GM23248 (cell line): ENCODE measurements at regions not wholly inside any gene's neighbourhood (a gene's known extent, or its start where the extent isn't known, plus 50 kb on each side); places are given as distances from the start of the nearest gene placed in this dataset.

Source experiments
- DNase-seq: peaks from one replicate; pipeline ENCODE4 v3.0.0-alpha.2; 2015
- H2AFZ ChIP-seq: fragments of 200-600 bp; sonication (generic); 2 replicates; pipeline ENCODE4 v1.6.1; 2016; ENCODE audit warnings: antibody characterized with exemption
- H3F3A ChIP-seq: fragments of 200-600 bp; sonication (generic); 2 replicates; pipeline ENCODE4 v1.6.1; 2016; ENCODE audit warnings: mild to moderate bottlenecking, antibody characterized with exemption, mixed run types; ENCODE audit not compliant: insufficient read depth
- H3K27ac ChIP-seq: fragments of 200-600 bp; sonication (generic); 2 replicates; pipeline ENCODE4 v1.5.1; 2016; ENCODE audit warnings: mild to moderate bottlenecking
- H3K27me3 ChIP-seq: fragments of 200-600 bp; sonication (generic); replicated peaks from 2 replicates; pipeline ENCODE4 v1.6.1; 2016; ENCODE audit warnings: mild to moderate bottlenecking; ENCODE audit not compliant: insufficient read depth
- H3K36me3 ChIP-seq: fragments of 200-600 bp; sonication (generic); 2 replicates; pipeline ENCODE4 v1.6.1; 2016; ENCODE audit warnings: low read depth, mild to moderate bottlenecking
- H3K4me1 ChIP-seq: fragments of 200-600 bp; sonication (generic); 2 replicates; pipeline ENCODE4 v1.6.1; 2016; ENCODE audit warnings: mild to moderate bottlenecking; ENCODE audit not compliant: insufficient read depth
- H3K4me2 ChIP-seq: fragments of 200-600 bp; sonication (generic); one replicate; pipeline ENCODE4 v1.6.1; 2016; ENCODE audit warnings: mild to moderate bottlenecking; ENCODE audit not compliant: unreplicated experiment
- H3K4me3 ChIP-seq: fragments of 200-600 bp; sonication (generic); 2 replicates; pipeline ENCODE4 v1.5.1; 2016; ENCODE audit warnings: mild to moderate bottlenecking
- H3K79me2 ChIP-seq: fragments of 200-600 bp; sonication (generic); 2 replicates; pipeline ENCODE4 v1.6.1; 2016; ENCODE audit warnings: mild to moderate bottlenecking; ENCODE audit not compliant: insufficient read depth
- H3K9ac ChIP-seq: fragments of 200-600 bp; sonication (generic); 2 replicates; pipeline ENCODE4 v1.6.1; 2016; ENCODE audit warnings: mild to moderate bottlenecking
- H3K9me2 ChIP-seq: fragments of 200-600 bp; sonication (generic); 2 replicates; pipeline ENCODE4 v1.6.1; 2016; ENCODE audit warnings: mixed run types, mild to moderate bottlenecking, moderate library complexity; ENCODE audit not compliant: insufficient read depth
- H3K9me3 ChIP-seq: fragments of 200-600 bp; sonication (generic); one replicate; pipeline ENCODE4 v1.6.1; 2017; ENCODE audit warnings: low read depth
- H4K20me1 ChIP-seq: fragments of 200-600 bp; sonication (generic); 2 replicates; pipeline ENCODE4 v1.6.0; 2016; ENCODE audit not compliant: insufficient read depth
- EZH2 ChIP-seq: fragments of 200-600 bp; sonication (generic); IDR thresholded peaks from 2 replicates; pipeline ENCODE4 v1.6.1; 2018; ENCODE audit warnings: antibody characterized with exemption, mild to moderate bottlenecking; ENCODE audit not compliant: insufficient read depth, poor library complexity, severe bottlenecking
- EZH2phosphoT487 ChIP-seq: fragments of 200-600 bp; sonication (generic); IDR thresholded peaks from 2 replicates; pipeline ENCODE4 v1.6.1; 2018; ENCODE audit warnings: antibody characterized with exemption, moderate library complexity, mild to moderate bottlenecking, low read depth; ENCODE audit not compliant: insufficient read depth
- WGBS, 2 experiments: methylation state at CpG; one replicate each; pipeline ENCODE4 v1.1.6; 2015 to 2017; ENCODE audit warnings: low lambda C conversion rate in 2 of 2, low coverage in 1 of 2; ENCODE audit errors: missing lambda C conversion rate in 2 of 2; 5-methylcytosine and 5-hydroxymethylcytosine counted together
- in situ Hi-C: fragments of 300-500 bp; cut with MboI; formaldehyde crosslinking; loops from 2 replicates; pipeline ENCODE4 v1.15.0; 2020

- Histone ChIP-seq H3K27me3 (peaks cover 44% of the 10 kb centered on the region), H3K79me2 (no peaks in the 10 kb centered on the region), H3K4me3 (no peak overlapping the region), H3K36me3 (no peaks in the 10 kb centered on the region), H3F3A (no peaks in the 10 kb centered on the region), H3K9me2 (no peaks in the 10 kb centered on the region), H2AFZ (no peak overlapping the region), H3K27ac (no peak overlapping the region), H3K9me3 (no peaks in the 10 kb centered on the region), H3K9ac (no peak overlapping the region), H4K20me1 (no peaks in the 10 kb centered on the region), H3K4me2 (no peak overlapping the region), H3K4me1 (no peaks in the 10 kb centered on the region)
- in situ Hi-C loops = no loop called here
- WGBS, 2 experiments = 14 to 18% methylated on average over 3 of the region's 3 CpGs
- DNase-seq = no peak
- TF ChIP-seq EZH2 (no peak), EZH2phosphoT487 (no peak)
Measured at GRCh38 chr9:131804826-131805225, 65.0 kb upstream of the RAPGEF1 start.

GRCh38 chr9:131803758-131804411, 64.0 kb upstream of the RAPGEF1 start:
- Histone ChIP-seq H3K27me3 (peaks cover 35% of the 10 kb centered on the region), H2AFZ (no peak overlapping the region), H3K9me3 (no peaks in the 10 kb centered on the region), H3K36me3 (no peaks in the 10 kb centered on the region), H4K20me1 (no peaks in the 10 kb centered on the region), H3K4me2 (no peak overlapping the region), H3K27ac (no peak overlapping the region), H3K4me1 (no peaks in the 10 kb centered on the region), H3K9ac (no peak overlapping the region), H3K9me2 (no peaks in the 10 kb centered on the region), H3K4me3 (no peak overlapping the region), H3F3A (no peaks in the 10 kb centered on the region), H3K79me2 (no peaks in the 10 kb centered on the region)
- no peak for DNase-seq
- in situ Hi-C loops = no loop called here
- 52 to 54% methylated on average over 4 of the region's 4 CpGs for WGBS, 2 experiments
- no peak for TF ChIP-seq EZH2phosphoT487
- no peak for TF ChIP-seq EZH2

GRCh38 chr9:131801810-131802209, 61.9 kb upstream of the RAPGEF1 start:
- in situ Hi-C loops = no loop called here
- no peaks in the 10 kb centered on the region for H4K20me1 ChIP-seq
- no peaks in the 10 kb centered on the region for H3K4me1 ChIP-seq
- H2AFZ ChIP-seq = no peak overlapping the region
- H3K36me3 ChIP-seq = no peaks in the 10 kb centered on the region
- H3K9me3 ChIP-seq = no peaks in the 10 kb centered on the region
- no peaks in the 10 kb centered on the region for H3K79me2 ChIP-seq
- no peak overlapping the region for H3K4me2 ChIP-seq
- no peak overlapping the region for H3K9ac ChIP-seq
- H3K9me2 ChIP-seq = no peaks in the 10 kb centered on the region
- WGBS, 2 experiments = 12% methylated on average over 8 of the region's 8 CpGs
- H3K27ac ChIP-seq = no peak overlapping the region
- peaks cover 22% of the 10 kb centered on the region for H3K27me3 ChIP-seq
- TF ChIP-seq EZH2 = no peak
- TF ChIP-seq EZH2phosphoT487 = no peak
- H3F3A ChIP-seq = no peaks in the 10 kb centered on the region
- no peak for DNase-seq
- H3K4me3 ChIP-seq = no peak overlapping the region

- Histone ChIP-seq H2AFZ (no peak overlapping the region), H3K9ac (no peak overlapping the region), H3K79me2 (no peaks in the 10 kb centered on the region), H3K27ac (no peak overlapping the region), H4K20me1 (no peaks in the 10 kb centered on the region), H3K9me2 (no peaks in the 10 kb centered on the region), H3K36me3 (no peaks in the 10 kb centered on the region), H3K4me1 (no peaks in the 10 kb centered on the region), H3K9me3 (no peaks in the 10 kb centered on the region), H3K4me2 (no peak overlapping the region), H3F3A (no peaks in the 10 kb centered on the region), H3K27me3 (peaks cover 13% of the 10 kb centered on the region), H3K4me3 (no peak overlapping the region)
- 12 to 13% methylated on average over 2 of the region's 2 CpGs for WGBS, 2 experiments
- TF ChIP-seq EZH2phosphoT487 (no peak), EZH2 (no peak)
- in situ Hi-C loops = no loop called here
- no peak for DNase-seq
Measured at GRCh38 chr9:131800843-131801242, 61.0 kb upstream of the RAPGEF1 start.
